Upper lobe of left lung (tissue), 6 donors: ENCODE measurements at regions not wholly inside any gene's neighbourhood (a gene's known extent, or its start where the extent isn't known, plus 50 kb on each side); places are given as distances from the start of the nearest gene placed in this dataset.

Source experiments
- ATAC-seq, 2 donors: fragments of 200-7000 bp; cut with Tn5 transposase; one replicate each; pipeline ENCODE4 v1.9.1; 2022; ENCODE audit warnings: mild to moderate bottlenecking in 2 of 2, moderate library complexity in 2 of 2; ENCODE audit not compliant: low FRiP score in 2 of 2
- DNase-seq, 2 donors: peaks; one replicate each; pipeline ENCODE4 v3.0.0-alpha.2; 2019 to 2020
- H3K27ac ChIP-seq, 4 donors: fragments of 200-600 bp; sonication (generic); one replicate each; pipeline ENCODE4 v1.5.1; 2016 to 2019
- H3K27me3 ChIP-seq, 4 donors: fragments of 200-600 bp; sonication (generic); one replicate each; pipeline ENCODE4 v1.5.1; 2017 to 2019
- H3K36me3 ChIP-seq, 4 donors: fragments of 200-600 bp; sonication (generic); one replicate each; pipeline ENCODE4 v1.5.1; 2016 to 2019
- H3K4me1 ChIP-seq, 4 donors: fragments of 200-600 bp; sonication (generic); one replicate each; pipeline ENCODE4 v1.5.1; 2018 to 2019
- H3K4me3 ChIP-seq, 4 donors: fragments of 200-600 bp; sonication (generic); one replicate each; pipeline ENCODE4 v1.5.1; 2017 to 2019; ENCODE audit warnings: mild to moderate bottlenecking in 2 of 4, moderate library complexity in 1 of 4
- H3K9me3 ChIP-seq, 4 donors: fragments of 200-600 bp; sonication (generic); one replicate each; pipeline ENCODE4 v1.5.1; 2018 to 2019
- EP300 ChIP-seq, 4 donors: sonication (generic); formaldehyde crosslinking; IDR thresholded peaks; one replicate each; pipeline ENCODE4 v1.5.1; 2017; ENCODE audit warnings: antibody characterized with exemption in 4 of 4, control low read depth in 2 of 4
- POLR2A ChIP-seq, 4 donors: fragments of 450-650 bp; IDR thresholded peaks; one replicate each; pipeline ENCODE4 v1.5.1; 2016 to 2017; ENCODE audit warnings: antibody characterized with exemption in 4 of 4, mild to moderate bottlenecking in 2 of 4
- POLR2AphosphoS5 ChIP-seq, 2 donors: sonication (generic); formaldehyde crosslinking; IDR thresholded peaks; one replicate each; pipeline ENCODE4 v1.5.1; 2017; ENCODE audit warnings: antibody characterized with exemption in 2 of 2
- WGBS, 2 donors: methylation state at CpG; one replicate each; pipeline ENCODE4 v1.1.5; 2017 to 2018; 5-methylcytosine and 5-hydroxymethylcytosine counted together
- TF ChIP-seq, protein P1 (sequence below), 6 experiments: fragments of 450-650 bp in 4 of 6; fragments of 200-600 bp in 2 of 6; sonication (generic) in 2 of 6; IDR thresholded peaks; one replicate each; pipeline ENCODE4 v1.5.1; 2016 to 2019; ENCODE audit warnings: antibody characterized with exemption in 6 of 6
- donor health status: DM: no; HTN: no; CAD: no; lungs with moderate emphysema.
- donor health status: DM: no; HTN: yes; CAD: no; lungs with severe emphysema.

GRCh38 chr13:60765700-60766411 is 368.8 kb downstream of the TDRD3 start:
- TF ChIP-seq POLR2A (IDR thresholded peaks at IDR 0.05) (no peak), EP300 (IDR thresholded peaks at IDR 0.05) (no peak), POLR2AphosphoS5 (IDR thresholded peaks at IDR 0.05) (no peak)
- TF ChIP-seq, protein P1, sequence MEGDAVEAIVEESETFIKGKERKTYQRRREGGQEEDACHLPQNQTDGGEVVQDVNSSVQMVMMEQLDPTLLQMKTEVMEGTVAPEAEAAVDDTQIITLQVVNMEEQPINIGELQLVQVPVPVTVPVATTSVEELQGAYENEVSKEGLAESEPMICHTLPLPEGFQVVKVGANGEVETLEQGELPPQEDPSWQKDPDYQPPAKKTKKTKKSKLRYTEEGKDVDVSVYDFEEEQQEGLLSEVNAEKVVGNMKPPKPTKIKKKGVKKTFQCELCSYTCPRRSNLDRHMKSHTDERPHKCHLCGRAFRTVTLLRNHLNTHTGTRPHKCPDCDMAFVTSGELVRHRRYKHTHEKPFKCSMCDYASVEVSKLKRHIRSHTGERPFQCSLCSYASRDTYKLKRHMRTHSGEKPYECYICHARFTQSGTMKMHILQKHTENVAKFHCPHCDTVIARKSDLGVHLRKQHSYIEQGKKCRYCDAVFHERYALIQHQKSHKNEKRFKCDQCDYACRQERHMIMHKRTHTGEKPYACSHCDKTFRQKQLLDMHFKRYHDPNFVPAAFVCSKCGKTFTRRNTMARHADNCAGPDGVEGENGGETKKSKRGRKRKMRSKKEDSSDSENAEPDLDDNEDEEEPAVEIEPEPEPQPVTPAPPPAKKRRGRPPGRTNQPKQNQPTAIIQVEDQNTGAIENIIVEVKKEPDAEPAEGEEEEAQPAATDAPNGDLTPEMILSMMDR (IDR thresholded peaks at IDR 0.05) = no peak
- WGBS, 2 donors = 59 to 74% methylated on average over 5 of the region's 5 CpGs
- H3K36me3 ChIP-seq = no peaks in the 10 kb centered on the region
- peaks cover 0 to 4% (median 0%) of the 10 kb centered on the region in 4 donors for H3K4me1 ChIP-seq
- DNase-seq = peak in 1 of 2 donors; percentile 23
- ATAC-seq = peak; percentile 72 to 81
- H3K27me3 ChIP-seq = no peaks in the 10 kb centered on the region
- no peaks in the 10 kb centered on the region for H3K9me3 ChIP-seq
- H3K27ac ChIP-seq = no peak overlapping the region
- no peak overlapping the region for H3K4me3 ChIP-seq

GRCh38 chr13:60759499-60759898 is 362.5 kb downstream of the TDRD3 start:
- H3K4me3 ChIP-seq = no peak overlapping the region
- DNase-seq (peak in 1 of 2 donors; percentile 22), ATAC-seq (peak in 1 of 2 donors; percentile 34)
- peaks cover 0 to 7% (median 0%) of the 10 kb centered on the region in 4 donors for H3K4me1 ChIP-seq
- H3K27ac ChIP-seq = no peak overlapping the region
- H3K9me3 ChIP-seq = no peaks in the 10 kb centered on the region
- no peaks in the 10 kb centered on the region for H3K36me3 ChIP-seq
- no peak for TF ChIP-seq POLR2A (IDR thresholded peaks at IDR 0.05)
- no peak for TF ChIP-seq EP300 (IDR thresholded peaks at IDR 0.05)
- no peak for TF ChIP-seq POLR2AphosphoS5 (IDR thresholded peaks at IDR 0.05)
- TF ChIP-seq, protein P1 (IDR thresholded peaks at IDR 0.05) = no peak
- no peaks in the 10 kb centered on the region for H3K27me3 ChIP-seq
- 4% methylated on average over 9 of the region's 9 CpGs for WGBS, 2 donors

- 56% methylated on average over 1 of the region's 1 CpG for WGBS, 2 donors
- no peaks in the 10 kb centered on the region for H3K27me3 ChIP-seq
- TF ChIP-seq EP300 (IDR thresholded peaks at IDR 0.05) (no peak), POLR2A (IDR thresholded peaks at IDR 0.05) (no peak), POLR2AphosphoS5 (IDR thresholded peaks at IDR 0.05) (no peak)
- TF ChIP-seq, protein P1 (IDR thresholded peaks at IDR 0.05) = no peak
- peaks cover 0 to 7% (median 0%) of the 10 kb centered on the region in 4 donors for H3K4me1 ChIP-seq
- no peak overlapping the region for H3K4me3 ChIP-seq
- no peaks in the 10 kb centered on the region for H3K9me3 ChIP-seq
- DNase-seq = no peak
- ATAC-seq = no peak
- H3K27ac ChIP-seq = no peak overlapping the region
- no peaks in the 10 kb centered on the region for H3K36me3 ChIP-seq
Measured at GRCh38 chr13:60758637-60759036, 361.6 kb downstream of the TDRD3 start.

DNA sequence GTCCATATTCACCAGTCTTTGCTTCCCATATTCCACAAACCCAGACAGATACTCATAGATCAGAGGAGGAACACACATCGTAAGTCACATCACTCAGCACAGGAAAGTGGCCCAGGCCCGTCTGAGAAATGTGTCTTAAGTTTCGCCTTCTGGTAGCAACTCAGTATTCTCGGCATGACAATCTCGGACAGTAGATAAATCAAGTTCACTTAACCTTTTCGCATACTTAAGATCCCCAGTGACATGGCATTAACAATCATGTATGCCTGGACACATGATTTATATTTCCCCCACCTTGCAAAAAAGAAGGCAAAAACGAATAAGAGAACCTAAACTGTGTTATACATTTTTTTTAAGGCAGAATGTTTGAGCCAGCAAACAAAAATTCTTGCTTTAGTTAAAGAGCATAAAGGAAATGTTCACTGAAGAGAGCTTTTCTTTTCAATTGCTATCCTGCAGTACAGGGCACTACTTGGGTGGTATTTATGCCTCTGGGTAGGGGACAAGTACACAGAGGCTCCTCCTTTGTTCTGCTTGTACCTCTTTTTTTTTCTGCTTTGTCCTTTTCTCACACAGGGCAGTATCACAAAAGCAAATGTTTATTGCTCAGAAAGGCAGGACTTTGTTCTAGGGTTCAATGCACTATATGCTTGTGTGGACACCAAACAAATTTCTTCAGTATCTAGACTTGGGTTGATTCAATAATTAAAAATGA is 360.6 kb downstream of the TDRD3 start:
- ATAC-seq = no peak
- TF ChIP-seq POLR2A (IDR thresholded peaks at IDR 0.05) (no peak), EP300 (IDR thresholded peaks at IDR 0.05) (no peak), POLR2AphosphoS5 (IDR thresholded peaks at IDR 0.05) (no peak)
- TF ChIP-seq, protein P1 (IDR thresholded peaks at IDR 0.05) = no peak
- H3K4me1 ChIP-seq = peaks cover 0 to 7% (median 0%) of the 10 kb centered on the region in 4 donors
- no peaks in the 10 kb centered on the region for H3K36me3 ChIP-seq
- H3K27me3 ChIP-seq = no peaks in the 10 kb centered on the region
- H3K27ac ChIP-seq = no peak overlapping the region
- no peaks in the 10 kb centered on the region for H3K9me3 ChIP-seq
- no peak for DNase-seq
- H3K4me3 ChIP-seq = no peak overlapping the region
- WGBS, 2 donors = 70 to 73% methylated on average over 7 of the region's 7 CpGs
